ENCODE measurements at regions not wholly inside any gene's neighbourhood (a gene's known extent, or its start where the extent isn't known, plus 50 kb on each side); places are given as distances from the start of the nearest gene placed in this dataset.

DNA sequence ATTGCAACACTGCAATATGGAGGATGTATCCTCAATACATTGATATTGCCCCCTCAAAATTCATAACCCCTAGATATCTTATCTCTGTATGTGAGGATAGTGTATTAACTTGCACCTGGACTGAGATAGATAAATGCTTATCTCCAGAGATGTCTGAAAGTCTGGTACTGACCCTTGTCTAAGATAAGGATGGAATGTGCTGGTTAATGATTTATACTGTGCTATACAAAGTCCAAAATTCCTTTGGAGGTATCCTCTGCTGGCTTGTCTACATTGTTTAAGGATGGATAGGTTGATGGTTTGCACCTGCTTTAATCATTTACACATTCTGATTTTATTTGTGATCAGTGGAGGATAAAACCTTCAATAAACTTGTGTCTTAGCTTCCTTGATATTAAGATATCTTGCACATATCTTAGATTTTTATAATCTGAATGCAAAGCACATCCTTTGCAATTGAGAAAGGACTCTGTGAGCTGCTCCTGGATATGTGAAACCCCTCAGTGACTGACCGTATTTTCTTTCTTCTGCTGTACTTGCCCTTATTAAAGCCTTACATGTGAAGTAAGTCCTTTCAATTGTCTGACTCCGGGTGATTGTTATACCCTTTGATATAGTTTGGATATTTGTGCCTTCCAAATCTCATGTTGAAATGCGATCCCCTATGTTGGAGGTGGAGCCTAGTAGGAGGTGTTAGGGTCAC, 430.3 kb upstream of the MAOA start:
- no peak for DNase-seq (ENCODE audit: low spot score, unreplicated experiment)
- TF ChIP-seq, protein P1, sequence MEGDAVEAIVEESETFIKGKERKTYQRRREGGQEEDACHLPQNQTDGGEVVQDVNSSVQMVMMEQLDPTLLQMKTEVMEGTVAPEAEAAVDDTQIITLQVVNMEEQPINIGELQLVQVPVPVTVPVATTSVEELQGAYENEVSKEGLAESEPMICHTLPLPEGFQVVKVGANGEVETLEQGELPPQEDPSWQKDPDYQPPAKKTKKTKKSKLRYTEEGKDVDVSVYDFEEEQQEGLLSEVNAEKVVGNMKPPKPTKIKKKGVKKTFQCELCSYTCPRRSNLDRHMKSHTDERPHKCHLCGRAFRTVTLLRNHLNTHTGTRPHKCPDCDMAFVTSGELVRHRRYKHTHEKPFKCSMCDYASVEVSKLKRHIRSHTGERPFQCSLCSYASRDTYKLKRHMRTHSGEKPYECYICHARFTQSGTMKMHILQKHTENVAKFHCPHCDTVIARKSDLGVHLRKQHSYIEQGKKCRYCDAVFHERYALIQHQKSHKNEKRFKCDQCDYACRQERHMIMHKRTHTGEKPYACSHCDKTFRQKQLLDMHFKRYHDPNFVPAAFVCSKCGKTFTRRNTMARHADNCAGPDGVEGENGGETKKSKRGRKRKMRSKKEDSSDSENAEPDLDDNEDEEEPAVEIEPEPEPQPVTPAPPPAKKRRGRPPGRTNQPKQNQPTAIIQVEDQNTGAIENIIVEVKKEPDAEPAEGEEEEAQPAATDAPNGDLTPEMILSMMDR (IDR thresholded peaks at IDR 0.05; ENCODE audit: unreplicated experiment) = no peak
- Mint-ChIP-seq H3K4me1 (ENCODE audit: low read depth) (peaks cover 28% of the 10 kb centered on the region), H3K36me3 (ENCODE audit: insufficient read depth) (no peaks in the 10 kb centered on the region), H3K9me3 (ENCODE audit: low read depth) (peaks cover 10% of the 10 kb centered on the region), H3K27me3 (no peaks in the 10 kb centered on the region), H3K27ac (peak overlapping the region; percentile 52), H3K4me3 (ENCODE audit: low read depth) (no peak overlapping the region)

DNA sequence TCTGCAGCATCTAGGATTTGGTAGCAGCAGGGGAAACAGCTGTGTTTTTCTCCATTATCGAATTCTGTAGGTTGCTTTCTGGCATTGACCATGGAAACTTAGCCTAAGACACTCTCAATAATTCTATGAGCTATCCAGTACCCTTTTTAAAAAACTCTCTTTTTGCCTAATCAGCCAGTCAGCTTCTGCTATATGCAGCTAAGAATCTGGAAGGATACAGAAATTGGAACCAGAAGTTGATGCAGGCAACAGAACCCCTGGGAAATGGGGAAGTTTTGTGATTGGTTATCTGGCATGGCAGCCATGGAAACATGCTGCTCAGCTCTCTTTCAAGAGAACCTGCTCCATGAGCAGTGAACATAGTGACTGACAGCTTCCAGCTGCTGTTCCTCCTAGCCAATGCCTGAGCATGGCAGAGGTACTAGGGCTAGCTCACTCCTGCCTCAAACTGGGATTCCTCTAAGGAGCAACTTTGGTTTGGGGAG, 417.6 kb upstream of the MAOA start:
- no peaks in the 10 kb centered on the region for H3K36me3 Mint-ChIP-seq (ENCODE audit: insufficient read depth)
- H3K4me3 Mint-ChIP-seq (ENCODE audit: low read depth) = no peak overlapping the region
- TF ChIP-seq, protein P1 (IDR thresholded peaks at IDR 0.05; ENCODE audit: unreplicated experiment) = no peak
- no peak for DNase-seq (ENCODE audit: low spot score, unreplicated experiment)
- H3K27ac Mint-ChIP-seq = no peak overlapping the region
- H3K9me3 Mint-ChIP-seq (ENCODE audit: low read depth) = peaks cover 6% of the 10 kb centered on the region
- H3K4me1 Mint-ChIP-seq (ENCODE audit: low read depth) = peaks cover 16% of the 10 kb centered on the region
- no peaks in the 10 kb centered on the region for H3K27me3 Mint-ChIP-seq

DNA sequence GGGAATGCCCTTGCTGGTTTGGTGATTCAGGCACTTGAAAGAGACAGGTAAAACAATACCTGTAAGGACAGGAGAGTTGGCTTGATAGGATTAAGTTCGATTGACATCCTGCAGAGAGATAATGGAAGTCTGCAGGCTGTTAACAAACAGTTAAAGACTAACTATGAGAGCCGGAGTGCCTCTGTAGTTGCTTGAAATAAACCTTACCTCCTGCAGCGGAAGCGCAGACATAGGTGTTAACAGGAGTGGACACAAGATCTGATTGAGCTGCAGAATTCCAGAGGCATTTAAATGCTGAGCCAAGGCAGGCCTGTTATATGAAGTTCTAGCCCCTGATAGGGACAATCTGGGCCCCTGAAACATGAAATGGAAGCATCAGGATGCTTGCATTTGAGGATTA, 416.7 kb upstream of the MAOA start:
- no peak overlapping the region for H3K27ac Mint-ChIP-seq

DNA sequence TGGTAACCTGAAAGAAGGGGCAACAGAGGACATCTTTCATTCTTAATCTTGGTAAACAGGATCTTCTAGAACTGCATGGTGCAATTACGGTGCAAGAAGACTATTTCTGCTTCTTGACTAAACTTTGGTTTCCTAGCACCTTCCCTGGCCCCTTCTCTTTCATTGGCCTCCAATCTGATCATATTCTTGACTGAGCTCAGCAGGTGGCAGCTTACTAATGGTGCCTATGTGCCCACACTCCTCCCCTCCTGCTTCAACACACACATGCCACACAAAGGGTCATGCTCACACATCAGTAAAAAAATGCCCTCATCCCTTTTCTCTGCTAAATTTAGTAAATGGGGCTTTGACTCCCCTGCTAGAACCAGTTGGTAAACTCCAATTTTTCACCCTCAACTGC, 400.5 kb upstream of the MAOA start:
- no peaks in the 10 kb centered on the region for H3K4me1 Mint-ChIP-seq (ENCODE audit: low read depth)
- H3K27ac Mint-ChIP-seq = no peak overlapping the region
- TF ChIP-seq, protein P1 (IDR thresholded peaks at IDR 0.05; ENCODE audit: unreplicated experiment) = no peak
- H3K9me3 Mint-ChIP-seq (ENCODE audit: low read depth) = peaks cover 9% of the 10 kb centered on the region
- no peak for DNase-seq (ENCODE audit: low spot score, unreplicated experiment)
- no peaks in the 10 kb centered on the region for H3K27me3 Mint-ChIP-seq
- no peaks in the 10 kb centered on the region for H3K36me3 Mint-ChIP-seq (ENCODE audit: insufficient read depth)
- H3K4me3 Mint-ChIP-seq (ENCODE audit: low read depth) = no peak overlapping the region

More for the DNA sequence above, 416.7 kb upstream of the MAOA start:
- Mint-ChIP-seq H3K27me3 (no peaks in the 10 kb centered on the region), H3K9me3 (ENCODE audit: low read depth) (peaks cover 6% of the 10 kb centered on the region), H3K36me3 (ENCODE audit: insufficient read depth) (no peaks in the 10 kb centered on the region), H3K4me3 (ENCODE audit: low read depth) (no peak overlapping the region), H3K4me1 (ENCODE audit: low read depth) (peaks cover 12% of the 10 kb centered on the region)
- no peak for DNase-seq (ENCODE audit: low spot score, unreplicated experiment)
- TF ChIP-seq, protein P1 (IDR thresholded peaks at IDR 0.05; ENCODE audit: unreplicated experiment) = no peak

DNA sequence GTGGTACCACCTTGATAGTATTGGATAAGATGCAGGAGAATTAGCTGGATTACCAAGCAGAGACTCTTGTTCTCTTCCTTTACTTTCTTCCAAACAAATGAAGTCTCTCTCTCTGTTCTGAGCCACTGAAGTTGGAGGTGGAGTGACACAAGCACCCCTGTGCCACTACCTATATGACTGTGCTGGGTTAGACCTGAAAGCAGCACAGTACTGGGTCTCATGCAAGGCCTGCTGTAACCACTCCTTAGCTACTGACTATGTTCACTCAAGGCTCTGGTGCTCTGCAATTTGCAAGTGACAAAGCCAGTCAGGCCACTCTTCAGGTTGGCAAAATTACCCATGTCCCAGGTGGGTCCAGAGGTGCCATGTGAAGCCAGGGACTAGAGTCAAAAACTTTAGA, 389.6 kb upstream of the MAOA start:
- H3K4me3 Mint-ChIP-seq (ENCODE audit: low read depth) = no peak overlapping the region
- TF ChIP-seq, protein P1 (IDR thresholded peaks at IDR 0.05; ENCODE audit: unreplicated experiment) = no peak
- no peaks in the 10 kb centered on the region for H3K27me3 Mint-ChIP-seq
- H3K36me3 Mint-ChIP-seq (ENCODE audit: insufficient read depth) = no peaks in the 10 kb centered on the region
- no peaks in the 10 kb centered on the region for H3K9me3 Mint-ChIP-seq (ENCODE audit: low read depth)
- H3K27ac Mint-ChIP-seq = no peak overlapping the region
- H3K4me1 Mint-ChIP-seq (ENCODE audit: low read depth) = no peaks in the 10 kb centered on the region
- no peak for DNase-seq (ENCODE audit: low spot score, unreplicated experiment)

Measured in progenitor cell of endocrine pancreas (in vitro differentiated cells).